Endodermal cell (in vitro differentiated cells): ENCODE measurements at regions not wholly inside any gene's neighbourhood (a gene's known extent, or its start where the extent isn't known, plus 50 kb on each side); places are given as distances from the start of the nearest gene placed in this dataset.
"Not testable (repeated sequence)": the region's sequence is repeated elsewhere in the genome, so short reads cannot be mapped to it uniquely, and the experiment has no call there.

Source experiments
- DNase-seq: peaks from one replicate; pipeline ENCODE4 v3.0.0-alpha.2; 2017
- H3K27ac ChIP-seq: 2 replicates; pipeline ENCODE4 v1.5.1; 2013; ENCODE audit warnings: mild to moderate bottlenecking, low read depth, low read length, moderate library complexity
- H3K27me3 ChIP-seq: 2 replicates; pipeline ENCODE4 v1.6.1; 2013; ENCODE audit warnings: mild to moderate bottlenecking, low read length, moderate library complexity; ENCODE audit not compliant: insufficient read depth, control insufficient read depth, poor library complexity, severe bottlenecking
- H3K36me3 ChIP-seq: 2 replicates; pipeline ENCODE4 v1.7.0; 2013; ENCODE audit warnings: mild to moderate bottlenecking, low read length, moderate library complexity; ENCODE audit not compliant: control insufficient read depth, insufficient read depth
- H3K4me1 ChIP-seq: one replicate; pipeline ENCODE4 v1.7.0; 2013; ENCODE audit warnings: low read length; ENCODE audit not compliant: control insufficient read depth, insufficient read depth
- H3K4me3 ChIP-seq: 2 replicates; pipeline ENCODE4 v1.5.1; 2013; ENCODE audit warnings: mild to moderate bottlenecking, low read length, moderate library complexity
- H3K9ac ChIP-seq: 2 replicates; pipeline ENCODE4 v1.6.1; 2013; ENCODE audit warnings: mild to moderate bottlenecking, low read length, moderate library complexity; ENCODE audit not compliant: poor library complexity, severe bottlenecking; ENCODE audit errors: extremely low read depth
- H3K9me3 ChIP-seq: 2 replicates; pipeline ENCODE4 v1.6.1; 2013; ENCODE audit warnings: mild to moderate bottlenecking, low read length, moderate library complexity; ENCODE audit not compliant: control insufficient read depth
- H3K27ac Mint-ChIP-seq: 2 replicates; pipeline ENCODE4 v1.8.0; 2020; ENCODE audit warnings: mixed read lengths
- H3K27me3 Mint-ChIP-seq: 2 replicates; pipeline ENCODE4 v1.8.0; 2021; ENCODE audit warnings: mild to moderate bottlenecking, mixed read lengths; ENCODE audit not compliant: insufficient read depth
- H3K36me3 Mint-ChIP-seq: 2 replicates; pipeline ENCODE4 v1.8.0; 2020; ENCODE audit warnings: low read depth, mixed read lengths
- H3K4me1 Mint-ChIP-seq: 2 replicates; pipeline ENCODE4 v1.8.0; 2020; ENCODE audit warnings: mixed read lengths
- H3K4me3 Mint-ChIP-seq: 2 replicates; pipeline ENCODE4 v1.8.0; 2020; ENCODE audit warnings: mild to moderate bottlenecking, moderate library complexity, mixed read lengths
- H3K9me3 Mint-ChIP-seq: 2 replicates; pipeline ENCODE4 v1.8.0; 2020; ENCODE audit warnings: mild to moderate bottlenecking, mixed read lengths
- CTCF ChIP-seq: fragments of 200-600 bp; sonication (generic); conservative IDR thresholded peaks from 2 replicates; pipeline ENCODE4 v1.5.0; 2021; ENCODE audit warnings: antibody characterized with exemption, mild to moderate bottlenecking
- WGBS, 2 experiments: methylation state at CpG; one replicate each; pipeline versions ENCODE4 v1.1.5 to v1.1.7; 2013; ENCODE audit warnings: missing lambda C conversion rate in 2 of 2, mixed read lengths in 1 of 2; ENCODE audit not compliant: insufficient coverage in 1 of 2, insufficient read length in 1 of 2; 5-methylcytosine and 5-hydroxymethylcytosine counted together

- Histone ChIP-seq H3K9me3 (no peaks in the 10 kb centered on the region), H3K4me3 (no peak overlapping the region), H3K27me3 (peaks cover 37% of the 10 kb centered on the region), H3K27ac (no peak overlapping the region), H3K36me3 (no peaks in the 10 kb centered on the region), H3K4me1 (peaks cover 13% of the 10 kb centered on the region), H3K9ac (no peak overlapping the region)
- Mint-ChIP-seq H3K9me3 (no peaks in the 10 kb centered on the region), H3K36me3 (peaks cover 5% of the 10 kb centered on the region), H3K27ac (peak overlapping the region; percentile 15), H3K4me1 (peaks cover 50% of the 10 kb centered on the region), H3K4me3 (no peak overlapping the region), H3K27me3 (peaks cover 69% of the 10 kb centered on the region)
- no peak for TF ChIP-seq CTCF
- WGBS, 2 experiments, result 84 to 100% methylated on average over 1 to 3 of the region's 3 CpGs
- peak; percentile 53 for DNase-seq
Measured at GRCh38 chr4:4645743-4646142, 103.9 kb upstream of the STX18 start.

- H3K4me3 Mint-ChIP-seq, H3K27ac ChIP-seq, H3K36me3 ChIP-seq, H3K27ac Mint-ChIP-seq, H3K9ac ChIP-seq, DNase-seq, H3K9me3 Mint-ChIP-seq, H3K36me3 Mint-ChIP-seq, H3K9me3 ChIP-seq, H3K4me3 ChIP-seq: not testable (repeated sequence)
- H3K4me1 Mint-ChIP-seq, result peaks cover 56% of the 10 kb centered on the region
- peaks cover 13% of the 10 kb centered on the region for H3K4me1 ChIP-seq
- H3K27me3 Mint-ChIP-seq, result peaks cover 69% of the 10 kb centered on the region
- peaks cover 39% of the 10 kb centered on the region for H3K27me3 ChIP-seq
- WGBS, 2 experiments, result 86 to 97% methylated on average over 3 to 5 of the region's 5 CpGs
Measured at GRCh38 chr4:4644277-4644676, 102.4 kb upstream of the STX18 start.

- WGBS, 2 experiments, result 94 to 96% methylated on average over 4 to 6 of the region's 6 CpGs
- not testable (repeated sequence) for H3K36me3 Mint-ChIP-seq, DNase-seq, H3K27ac ChIP-seq, H3K4me3 Mint-ChIP-seq, H3K9ac ChIP-seq, H3K27ac Mint-ChIP-seq, H3K9me3 ChIP-seq, H3K36me3 ChIP-seq, H3K4me3 ChIP-seq
- H3K27me3 Mint-ChIP-seq, result peaks cover 69% of the 10 kb centered on the region
- peaks cover 56% of the 10 kb centered on the region for H3K4me1 Mint-ChIP-seq
- peaks cover 10% of the 10 kb centered on the region for H3K9me3 Mint-ChIP-seq
- Histone ChIP-seq H3K27me3 (peaks cover 38% of the 10 kb centered on the region), H3K4me1 (peaks cover 13% of the 10 kb centered on the region)
Measured at GRCh38 chr4:4643743-4644142, 101.9 kb upstream of the STX18 start.

DNA sequence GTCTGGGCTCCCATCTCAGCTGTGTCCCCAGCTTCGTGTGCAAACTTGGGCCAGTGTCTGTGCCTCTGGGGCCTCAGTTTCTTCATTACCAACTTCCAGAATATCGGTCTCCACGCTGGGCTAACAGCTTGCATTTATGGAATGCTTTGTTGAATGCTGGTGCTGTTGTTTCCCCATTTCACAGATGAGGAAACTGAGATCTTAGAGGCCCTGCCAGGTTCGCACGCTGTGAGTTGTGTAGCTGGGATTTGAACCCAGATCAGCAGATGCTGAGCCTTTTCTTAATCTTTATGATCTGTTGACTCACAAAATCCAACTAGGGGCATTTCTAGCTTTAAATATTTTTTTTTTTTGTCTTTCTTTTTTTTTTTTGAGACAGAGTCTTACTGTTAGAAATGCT is 101.5 kb upstream of the STX18 start:
- 81 to 96% methylated on average over 3 to 5 of the region's 5 CpGs for WGBS, 2 experiments
- Histone ChIP-seq H3K27me3 (peaks cover 40% of the 10 kb centered on the region), H3K4me1 (peaks cover 13% of the 10 kb centered on the region), H3K27ac (no peak overlapping the region), H3K9me3 (no peaks in the 10 kb centered on the region), H3K9ac (no peak overlapping the region), H3K36me3 (no peaks in the 10 kb centered on the region), H3K4me3 (no peak overlapping the region)
- TF ChIP-seq CTCF, result no peak
- Mint-ChIP-seq H3K27ac (no peak overlapping the region), H3K4me1 (peaks cover 56% of the 10 kb centered on the region), H3K36me3 (peaks cover 3% of the 10 kb centered on the region), H3K9me3 (peaks cover 10% of the 10 kb centered on the region), H3K4me3 (no peak overlapping the region), H3K27me3 (peaks cover 70% of the 10 kb centered on the region)
- DNase-seq, result no peak
